HG02970 (cell line): ENCODE measurements at regions not wholly inside any gene's neighbourhood (a gene's known extent, or its start where the extent isn't known, plus 50 kb on each side); places are given as distances from the start of the nearest gene placed in this dataset.

Experiments
- ATAC-seq: cut with Tn5 transposase; IDR thresholded peaks from one replicate; pipeline ENCODE4 v1.9.1; 2021; ENCODE audit warnings: mild to moderate bottlenecking, moderate library complexity, moderate number of reproducible peaks; ENCODE audit not compliant: unreplicated experiment, low FRiP score

DNA sequence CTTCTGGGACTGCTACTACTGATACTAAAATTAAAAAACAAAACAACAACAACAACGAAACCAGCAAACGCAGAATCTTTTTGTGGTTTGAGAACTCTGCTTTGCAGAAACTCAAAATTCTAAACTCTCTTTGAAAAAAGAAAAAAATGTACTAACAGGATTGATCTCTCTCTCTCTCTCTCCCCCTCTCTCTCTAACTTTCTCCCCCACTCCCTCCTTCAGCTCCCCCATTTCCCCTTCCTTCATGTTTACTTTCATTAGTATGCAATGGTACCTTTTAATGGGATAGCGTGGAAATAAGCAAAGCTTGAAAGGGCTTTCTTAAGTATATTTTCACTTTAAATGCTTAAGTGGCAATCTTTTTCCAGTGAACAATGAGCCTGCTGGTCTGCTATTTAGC is 562.6 kb upstream of the ADGRL2 start:
- ATAC-seq, result no peak

DNA sequence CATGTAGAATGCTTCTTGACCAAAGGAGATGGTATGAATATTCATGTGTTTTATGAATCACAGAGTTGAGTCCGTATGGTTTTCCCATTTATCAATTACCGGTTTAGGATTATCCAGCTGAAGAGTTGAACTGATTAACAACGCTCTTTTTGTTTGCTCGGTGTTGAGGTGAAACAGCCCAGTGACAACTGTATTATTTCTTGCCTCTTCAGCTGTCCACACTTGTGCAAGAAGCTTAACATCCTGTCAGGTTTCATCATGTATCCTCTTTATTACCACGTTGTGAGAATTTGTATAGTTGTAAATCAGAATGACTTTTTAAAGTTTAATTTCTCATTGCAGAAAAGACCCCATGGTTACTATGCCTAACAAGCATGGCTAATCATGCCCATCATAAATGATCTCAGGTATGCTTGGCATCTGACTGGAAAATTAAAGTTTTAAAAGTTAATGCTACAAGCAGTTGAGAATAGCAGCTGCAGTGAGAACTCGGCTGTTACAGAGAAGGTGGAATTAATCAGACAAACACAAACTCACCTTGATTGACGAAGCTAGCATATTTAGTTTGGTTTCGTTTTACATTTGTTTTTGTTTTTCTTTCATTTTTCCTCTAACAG is 563.2 kb upstream of the ADGRL2 start:
- ATAC-seq, result no peak

DNA sequence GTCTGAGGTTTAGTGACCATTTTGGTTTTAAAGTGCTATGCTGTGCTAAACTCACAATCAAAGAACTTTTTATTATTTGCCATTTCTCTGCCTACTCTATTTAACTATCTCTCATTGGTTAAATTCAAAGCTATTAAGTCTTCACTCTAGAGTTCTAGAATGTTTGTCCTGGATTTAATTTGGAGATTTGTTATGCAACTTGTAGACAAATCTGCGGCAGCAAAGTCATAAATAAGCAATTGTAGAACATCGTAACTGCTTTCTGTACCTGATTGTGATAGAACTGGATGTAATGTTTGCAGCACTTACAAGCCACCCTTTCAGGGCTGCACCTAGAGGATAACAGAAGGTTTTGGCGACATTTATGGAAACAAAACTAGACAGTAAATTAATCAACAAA is 566.5 kb upstream of the ADGRL2 start:
- no peak for ATAC-seq

DNA sequence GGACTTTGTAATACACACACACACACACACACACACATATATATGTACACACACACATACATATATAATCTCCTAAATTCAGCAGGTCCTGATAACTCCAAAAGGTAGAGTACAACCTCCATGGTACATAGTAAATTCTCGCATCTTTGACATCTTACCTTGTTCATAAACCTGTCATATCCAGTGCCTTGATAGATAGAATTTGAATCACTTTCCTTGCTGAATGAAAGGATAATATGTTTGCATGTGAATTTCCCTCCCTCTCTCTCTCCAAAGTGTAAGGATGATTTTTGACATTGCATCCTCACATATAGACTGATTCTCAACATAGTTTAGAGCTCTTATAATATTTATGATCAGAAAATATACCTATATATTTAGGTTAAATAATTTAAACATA is 567.1 kb upstream of the ADGRL2 start:
- ATAC-seq, result no peak

DNA sequence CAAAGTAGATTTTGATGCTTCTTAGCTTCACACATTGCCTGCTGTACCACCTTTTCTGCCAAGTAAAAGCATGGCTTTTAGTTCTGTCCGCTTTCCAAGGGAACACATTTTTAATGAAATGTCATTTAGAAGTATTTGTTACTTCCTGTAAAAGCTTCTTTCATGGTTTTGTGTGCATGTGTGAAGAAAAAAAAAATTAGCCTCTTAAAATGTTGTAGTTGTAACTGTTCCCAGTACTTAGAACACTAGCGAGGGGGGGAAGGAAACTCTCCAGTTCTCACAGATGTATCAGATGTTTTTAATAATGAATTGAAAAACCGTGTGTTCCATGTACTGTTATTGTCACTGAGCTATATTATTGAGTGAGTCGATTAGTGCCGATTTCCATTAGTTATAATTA is 568.3 kb upstream of the ADGRL2 start:
- ATAC-seq, result no peak

DNA sequence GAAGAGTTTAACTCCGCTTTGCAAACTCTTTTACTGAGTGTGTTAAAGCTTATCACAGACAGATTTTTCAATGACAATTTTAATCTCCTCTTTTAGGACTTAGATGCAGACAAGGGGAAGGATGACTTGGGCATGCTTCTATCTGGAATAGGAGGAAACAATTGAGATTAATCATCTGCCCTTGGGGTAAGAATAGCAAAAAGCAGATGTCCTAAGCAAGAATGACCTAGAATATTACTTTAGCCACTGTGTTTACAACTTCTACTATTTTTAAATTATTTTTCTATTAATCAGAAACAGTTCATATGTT is 569.0 kb upstream of the ADGRL2 start:
- no peak for ATAC-seq

DNA sequence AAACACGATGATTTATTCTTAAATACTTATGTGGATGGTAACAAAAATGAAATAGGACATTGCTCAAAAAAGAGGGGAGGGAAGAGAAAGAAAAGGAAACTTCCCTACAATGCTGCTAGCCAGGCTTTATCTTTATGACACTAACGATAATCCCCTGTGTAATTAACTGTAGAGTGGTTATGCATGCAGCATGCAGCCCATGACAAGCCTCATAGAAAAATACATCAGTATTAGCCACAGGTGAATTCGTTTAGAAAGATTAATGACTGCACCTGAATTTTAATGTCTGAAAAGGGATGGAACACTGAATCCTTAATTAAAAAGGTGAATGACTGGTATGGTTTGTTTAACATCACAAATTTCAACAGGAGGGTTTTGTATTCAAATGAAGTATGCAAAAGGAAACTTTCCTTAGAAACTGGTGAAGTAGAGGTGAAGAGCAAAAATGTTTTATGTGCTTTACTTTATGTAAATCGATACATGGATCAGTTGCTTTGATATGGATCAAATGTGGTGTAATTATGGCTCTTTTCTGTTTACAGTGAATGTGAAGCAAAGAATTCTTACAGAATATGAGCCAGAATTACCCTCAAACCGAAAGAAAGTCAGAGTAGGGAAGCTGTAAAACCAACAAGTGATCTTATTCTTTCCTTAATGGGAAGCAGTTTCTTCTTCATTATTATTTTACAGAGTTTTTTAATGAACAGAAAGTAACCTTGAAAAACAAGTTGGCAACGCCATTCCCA is 569.6 kb upstream of the ADGRL2 start:
- ATAC-seq, result no peak

DNA sequence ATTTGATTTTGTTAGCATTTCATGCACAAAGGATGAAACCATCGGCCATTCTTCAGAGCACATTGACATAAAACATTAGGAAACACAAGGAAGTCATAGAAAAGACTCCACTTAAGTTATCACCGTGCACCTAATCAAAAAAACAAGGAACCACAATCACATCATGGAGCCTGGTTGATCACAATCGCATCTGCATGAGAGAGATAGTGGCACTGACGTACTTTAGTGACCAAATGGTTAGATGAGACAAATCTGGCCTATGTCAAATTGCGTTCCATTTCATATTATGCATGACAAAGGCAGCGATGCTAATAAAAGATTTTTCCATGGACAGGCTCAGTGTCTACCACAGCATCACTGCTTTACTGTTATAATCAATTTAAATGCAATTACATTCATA is 571.8 kb upstream of the ADGRL2 start:
- no peak for ATAC-seq

DNA sequence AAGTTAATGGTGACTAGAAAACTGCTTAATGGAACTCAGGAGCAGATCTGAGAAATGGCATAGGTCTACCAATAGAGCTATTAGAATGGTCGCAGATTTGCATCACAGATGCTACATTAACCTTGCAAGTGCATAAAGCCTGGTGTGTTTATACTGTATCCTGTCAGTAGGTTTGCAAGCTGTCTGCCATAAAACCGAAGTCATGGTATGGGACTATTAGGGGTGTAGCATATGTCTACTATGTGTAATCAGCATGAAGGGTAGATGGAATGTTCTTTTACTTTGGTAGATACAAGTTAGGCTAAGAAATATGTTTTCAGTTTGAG is 574.2 kb upstream of the ADGRL2 start:
- peak; percentile 24 for ATAC-seq

DNA sequence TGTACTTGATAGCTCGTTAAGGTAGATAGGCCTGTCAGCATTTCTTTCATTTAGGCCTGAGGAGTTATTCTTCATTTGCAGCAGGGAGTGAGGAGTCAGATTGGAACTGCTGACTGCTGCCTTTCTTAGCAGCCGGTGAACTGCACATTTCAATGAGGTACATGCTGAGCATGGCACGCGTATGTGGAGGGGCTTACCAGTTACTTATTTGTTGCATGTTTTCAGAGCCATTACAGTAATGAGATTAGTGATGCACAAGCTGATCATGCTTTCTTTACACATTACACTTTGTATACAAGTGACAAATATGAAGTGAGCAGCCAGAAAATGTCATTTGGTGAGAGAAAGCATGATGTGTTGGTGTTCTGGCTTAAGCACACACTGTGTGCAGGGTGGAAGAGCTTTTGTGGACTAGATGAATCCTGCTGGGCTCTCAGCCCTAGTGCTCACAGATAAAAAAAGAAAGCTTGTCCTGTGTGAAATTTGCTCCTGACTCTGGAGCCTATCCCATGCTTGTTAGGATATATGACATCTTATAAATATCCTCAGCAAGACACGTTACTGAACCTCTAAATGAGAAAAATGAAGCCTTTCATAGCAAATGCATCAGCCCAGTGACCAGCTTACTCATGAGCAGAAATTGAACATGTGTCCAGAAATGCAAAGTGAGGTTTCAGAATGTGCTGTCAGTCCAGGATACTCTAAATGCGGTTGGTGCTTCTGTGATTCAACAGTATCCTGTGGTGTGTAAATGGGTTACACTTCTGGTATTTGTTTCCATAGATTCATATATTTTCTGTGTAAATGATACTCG is 574.7 kb upstream of the ADGRL2 start:
- ATAC-seq, result peak; percentile 66

DNA sequence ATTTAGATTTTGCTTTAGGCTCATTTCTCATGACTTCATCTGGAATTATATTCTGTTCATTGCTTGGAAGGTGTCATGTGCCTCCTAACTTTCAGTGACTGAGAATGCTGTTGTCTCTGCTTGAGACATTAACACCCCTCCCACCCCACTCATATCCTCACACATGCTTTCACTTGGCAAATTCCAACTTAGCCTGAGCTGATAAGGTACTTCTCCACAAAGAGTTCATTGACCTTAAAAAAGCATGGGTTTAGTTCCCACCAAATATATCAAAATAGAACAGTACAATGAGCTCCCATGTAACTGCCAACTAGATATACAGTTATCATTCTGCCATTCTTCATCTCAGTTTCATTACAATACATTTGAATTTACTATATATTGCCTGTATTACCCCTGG is 576.5 kb upstream of the ADGRL2 start:
- ATAC-seq, result no peak

DNA sequence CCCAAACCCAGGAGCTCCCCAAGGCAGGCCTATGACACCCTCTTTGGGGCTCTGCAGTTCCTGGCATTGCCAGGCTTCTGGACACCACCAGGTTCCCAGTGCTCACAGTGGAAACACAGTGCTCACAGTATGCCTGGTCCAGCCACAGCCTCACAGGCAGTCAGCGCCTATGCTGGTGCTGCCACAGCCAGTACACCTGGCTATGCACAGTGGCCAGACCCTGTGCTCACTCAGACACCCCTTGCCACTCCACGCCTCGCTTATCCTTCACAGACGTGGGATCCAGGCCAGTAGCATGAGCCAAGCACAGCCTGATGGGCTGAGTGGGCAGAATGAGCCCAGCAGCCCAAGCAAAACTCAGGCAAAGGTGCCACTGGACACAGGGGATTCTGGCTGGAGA is 579.2 kb upstream of the ADGRL2 start:
- no peak for ATAC-seq

DNA sequence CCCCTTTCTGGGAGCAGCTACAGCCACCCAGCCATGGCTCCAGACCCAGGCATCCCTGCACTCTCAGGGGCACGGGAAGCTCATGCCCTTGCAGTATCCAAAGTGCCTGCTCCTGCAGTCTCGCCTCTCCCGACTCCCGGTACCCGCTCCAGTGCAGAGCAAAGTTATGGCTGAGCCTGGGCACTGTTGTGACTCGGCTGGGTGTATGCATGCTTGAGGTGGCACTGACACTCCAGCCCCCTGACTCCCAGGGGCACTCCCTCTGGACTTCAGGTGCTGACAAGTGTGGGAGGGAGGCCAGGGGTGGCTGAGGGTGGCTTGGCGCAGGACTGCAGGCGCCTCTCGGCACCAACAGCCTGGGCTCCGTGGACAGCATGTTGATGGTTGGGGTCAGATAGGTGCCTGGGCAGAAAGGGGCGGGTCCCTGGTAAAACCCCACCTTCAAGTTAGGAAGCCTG is 580.1 kb upstream of the ADGRL2 start:
- ATAC-seq, result no peak

DNA sequence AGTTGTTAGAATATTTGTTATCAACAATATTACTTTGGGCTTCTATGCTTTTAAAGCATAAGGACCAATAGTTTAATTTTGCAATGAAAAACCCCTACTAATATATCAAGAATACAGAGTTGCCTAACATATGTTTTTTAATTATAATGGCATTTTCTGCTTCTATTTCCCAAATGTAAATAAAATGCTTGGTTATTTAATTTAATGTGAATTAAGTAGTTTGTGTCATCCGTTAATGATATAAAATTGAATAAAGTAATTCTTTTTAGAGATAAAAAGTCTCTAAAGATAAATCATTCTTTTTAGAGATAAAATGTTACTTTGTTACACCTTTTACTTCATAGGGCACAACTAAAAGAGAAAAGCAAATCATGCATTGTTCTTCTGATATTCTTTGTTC is 583.7 kb upstream of the ADGRL2 start:
- ATAC-seq, result no peak

DNA sequence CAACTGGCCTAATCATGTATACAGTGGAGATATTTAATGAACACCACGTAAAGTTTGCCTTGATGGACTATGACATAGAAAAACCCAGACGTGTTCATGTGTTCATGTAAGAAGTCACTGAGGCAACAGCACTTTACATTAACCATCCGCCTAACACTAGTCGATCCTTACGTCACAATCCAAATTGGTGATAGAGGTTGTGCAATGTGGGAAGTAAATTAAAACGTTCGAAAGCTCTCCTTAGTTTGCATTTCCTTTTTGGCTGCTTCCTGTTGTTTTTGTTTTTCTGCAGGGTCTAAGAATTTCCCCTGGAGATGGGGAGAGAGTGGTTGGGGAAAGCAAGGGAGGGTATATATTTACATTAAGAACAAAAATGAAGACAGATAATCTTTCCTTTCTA is 587.5 kb upstream of the ADGRL2 start:
- ATAC-seq, result no peak

DNA sequence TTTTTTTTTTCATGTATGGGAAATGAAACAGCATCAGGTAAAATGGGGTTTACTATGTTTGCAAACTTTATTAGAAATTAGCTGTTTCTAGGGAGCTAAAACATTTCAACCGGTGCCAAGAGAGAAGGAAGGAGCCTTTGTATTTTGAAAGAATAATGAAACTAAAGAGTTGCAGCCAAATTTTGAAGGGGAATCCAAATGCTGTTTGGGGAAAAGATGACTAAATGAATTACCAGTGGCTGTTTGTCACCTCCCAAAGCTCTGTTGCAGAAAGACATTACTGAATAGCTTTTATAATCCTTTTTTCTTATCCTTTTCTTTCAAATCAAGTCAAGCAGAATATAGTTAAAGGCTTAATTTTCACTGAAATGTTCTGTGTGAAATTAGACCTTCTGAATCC is 591.3 kb upstream of the ADGRL2 start:
- no peak for ATAC-seq

DNA sequence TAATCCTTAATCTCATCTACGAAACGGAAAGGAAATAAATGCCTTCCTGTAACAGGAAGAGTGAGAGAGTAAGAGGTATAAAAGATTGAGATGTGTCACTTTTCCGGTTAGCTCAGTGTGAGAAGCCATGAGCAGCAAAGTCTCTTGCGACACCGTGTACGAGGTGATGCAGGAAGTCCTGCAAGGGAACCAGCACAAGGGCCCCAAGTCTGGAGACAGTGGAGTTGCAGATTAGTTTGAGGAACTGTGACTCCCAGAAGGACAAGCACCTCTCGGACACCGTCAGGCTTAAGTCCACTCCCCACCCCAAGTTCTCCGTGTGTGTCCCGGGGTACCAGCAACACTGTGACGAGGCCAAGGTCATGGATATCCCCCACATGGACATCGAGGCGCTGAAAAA is 592.3 kb upstream of the ADGRL2 start:
- no peak for ATAC-seq

DNA sequence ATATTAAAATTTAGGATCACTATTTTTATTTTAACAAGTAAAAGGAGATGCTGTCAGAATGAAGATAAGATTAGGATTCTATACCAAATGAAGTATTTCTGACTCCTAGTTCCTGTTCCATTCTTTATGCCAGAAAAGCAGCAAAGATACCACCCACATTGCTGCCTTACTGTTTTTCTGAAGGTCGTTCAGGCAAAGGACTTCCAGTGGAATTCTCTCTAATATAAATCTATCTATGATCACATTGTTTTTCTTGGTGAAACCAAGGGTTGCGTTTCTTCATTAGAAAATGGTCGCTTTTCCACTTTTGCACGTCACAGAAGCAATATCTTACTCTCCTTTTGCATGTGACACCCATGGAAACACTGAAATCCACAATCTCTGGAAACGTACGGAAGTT is 594.8 kb upstream of the ADGRL2 start:
- no peak for ATAC-seq

DNA sequence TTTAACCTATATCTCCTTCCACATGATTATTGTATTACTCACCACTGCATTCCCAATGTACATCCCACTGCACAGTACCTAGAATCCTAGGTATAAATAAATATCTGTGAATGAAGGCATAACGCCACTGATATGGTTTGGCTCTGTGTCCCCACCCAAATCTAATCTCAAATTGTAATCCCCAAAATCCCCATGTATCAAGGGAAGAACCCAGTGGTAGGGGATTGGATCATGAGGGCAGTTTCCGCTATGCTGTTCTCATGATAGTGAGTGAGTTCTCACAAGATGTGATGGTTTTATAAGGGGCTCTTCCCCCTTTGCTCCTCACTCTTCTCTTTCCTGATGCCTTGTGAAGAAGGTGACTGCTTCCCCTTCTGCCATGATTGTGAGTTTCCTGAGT is 599.0 kb upstream of the ADGRL2 start:
- no peak for ATAC-seq

DNA sequence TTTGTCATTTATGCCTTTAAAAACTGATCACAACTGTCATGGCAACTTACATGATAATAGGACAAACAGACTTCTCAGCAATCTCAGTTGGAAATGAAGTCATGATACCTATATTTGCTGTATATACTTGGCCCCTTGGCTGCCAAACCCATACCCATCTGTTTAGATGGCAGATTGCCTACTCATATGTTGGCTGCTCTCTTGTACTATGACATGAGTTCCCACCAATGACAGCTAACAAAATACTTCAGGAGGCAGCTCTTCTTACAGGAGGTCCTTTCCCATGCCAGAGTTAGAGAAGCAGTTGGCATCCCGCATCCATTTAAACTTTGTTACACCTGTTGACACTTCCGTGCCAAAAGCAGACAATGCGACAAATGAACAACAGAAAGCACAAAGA is 603.1 kb upstream of the ADGRL2 start:
- ATAC-seq, result no peak

DNA sequence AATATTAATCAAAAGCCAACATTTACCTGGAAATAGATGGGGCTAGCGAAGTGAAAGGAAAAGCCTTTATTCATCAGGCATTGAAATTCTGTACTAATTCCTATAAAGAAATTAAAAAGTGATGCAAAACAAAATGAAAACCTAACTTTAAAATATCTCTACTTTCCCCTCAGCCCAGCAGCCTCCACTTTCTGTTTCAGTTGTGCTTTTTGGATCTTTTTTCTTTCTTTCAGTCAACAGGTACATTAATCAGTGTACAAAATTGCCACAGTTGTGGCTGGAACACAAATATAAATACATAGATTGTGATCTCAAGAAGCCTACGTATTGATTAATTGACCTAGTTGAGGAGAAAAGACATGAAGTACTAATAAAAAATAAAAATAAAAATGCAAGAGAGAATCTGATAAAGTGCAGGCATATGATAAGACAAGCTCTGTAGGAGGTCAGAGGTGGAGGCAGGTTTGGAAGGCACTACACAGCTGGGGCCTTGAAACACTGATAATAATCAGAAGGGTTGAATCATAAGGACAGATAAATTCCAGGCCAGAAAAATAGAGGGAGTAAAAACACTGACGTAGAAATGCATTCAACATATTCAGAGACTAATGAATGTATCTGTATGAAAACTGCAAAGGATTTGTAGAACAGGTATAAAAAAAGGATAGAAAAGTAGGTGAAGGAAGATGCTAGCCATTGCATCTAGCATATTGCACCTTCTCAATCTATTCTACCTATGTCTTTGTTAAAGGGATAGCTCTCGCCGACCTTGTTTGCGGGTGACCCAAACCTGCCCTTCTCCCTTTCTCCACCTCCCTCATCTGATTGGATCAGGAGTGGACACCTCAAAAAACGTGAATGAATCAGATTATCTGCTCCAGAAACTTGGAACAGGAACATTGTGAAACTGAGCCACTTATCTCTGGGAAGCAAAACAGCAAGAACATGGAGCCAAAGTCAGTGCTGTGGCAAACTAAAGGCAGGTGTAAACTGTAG is 607.8 kb upstream of the ADGRL2 start:
- ATAC-seq, result no peak
